Testis (tissue), 2 donors: ENCODE measurements at regions not wholly inside any gene's neighbourhood (a gene's known extent, or its start where the extent isn't known, plus 50 kb on each side); places are given as distances from the start of the nearest gene placed in this dataset.

ENCODE experiments used
- POLR2A ChIP-seq: fragments of 450-650 bp; IDR thresholded peaks from one replicate; pipeline ENCODE4 v1.6.1; 2017; ENCODE audit warnings: antibody characterized with exemption, mild to moderate bottlenecking, moderate library complexity
- TF ChIP-seq, protein P1 (sequence below), 3 experiments: fragments of 450-650 bp in 2 of 3; fragments of 200-600 bp in 1 of 3; sonication (generic) in 1 of 3; IDR thresholded peaks; one replicate each; pipeline ENCODE4 v1.5.1; 2016 to 2019; ENCODE audit warnings: antibody characterized with exemption in 3 of 3, mild to moderate bottlenecking in 2 of 3, moderate library complexity in 1 of 3

DNA sequence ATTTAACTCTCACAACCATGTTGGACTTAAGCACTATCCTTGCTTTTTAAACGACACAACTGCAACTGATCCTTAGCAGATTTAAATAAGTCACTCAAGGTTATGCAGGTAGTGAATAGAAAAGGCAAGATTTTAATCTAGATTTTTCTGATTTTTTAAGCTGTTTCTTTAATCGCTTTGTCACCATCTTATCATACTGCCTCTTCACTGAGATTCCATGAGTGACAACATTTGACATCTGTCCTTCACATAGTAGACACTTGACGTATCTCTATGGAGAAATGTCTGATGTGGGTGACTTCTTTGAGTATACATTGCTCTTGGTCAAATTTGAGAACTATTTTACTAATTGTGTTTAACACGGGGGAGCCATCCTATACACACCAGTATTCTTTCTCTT is 839.7 kb downstream of the GATA3 start:
- TF ChIP-seq, protein P1, sequence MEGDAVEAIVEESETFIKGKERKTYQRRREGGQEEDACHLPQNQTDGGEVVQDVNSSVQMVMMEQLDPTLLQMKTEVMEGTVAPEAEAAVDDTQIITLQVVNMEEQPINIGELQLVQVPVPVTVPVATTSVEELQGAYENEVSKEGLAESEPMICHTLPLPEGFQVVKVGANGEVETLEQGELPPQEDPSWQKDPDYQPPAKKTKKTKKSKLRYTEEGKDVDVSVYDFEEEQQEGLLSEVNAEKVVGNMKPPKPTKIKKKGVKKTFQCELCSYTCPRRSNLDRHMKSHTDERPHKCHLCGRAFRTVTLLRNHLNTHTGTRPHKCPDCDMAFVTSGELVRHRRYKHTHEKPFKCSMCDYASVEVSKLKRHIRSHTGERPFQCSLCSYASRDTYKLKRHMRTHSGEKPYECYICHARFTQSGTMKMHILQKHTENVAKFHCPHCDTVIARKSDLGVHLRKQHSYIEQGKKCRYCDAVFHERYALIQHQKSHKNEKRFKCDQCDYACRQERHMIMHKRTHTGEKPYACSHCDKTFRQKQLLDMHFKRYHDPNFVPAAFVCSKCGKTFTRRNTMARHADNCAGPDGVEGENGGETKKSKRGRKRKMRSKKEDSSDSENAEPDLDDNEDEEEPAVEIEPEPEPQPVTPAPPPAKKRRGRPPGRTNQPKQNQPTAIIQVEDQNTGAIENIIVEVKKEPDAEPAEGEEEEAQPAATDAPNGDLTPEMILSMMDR (IDR thresholded peaks at IDR 0.05) = no peak
- no peak for TF ChIP-seq POLR2A
